ENCODE measurements at regions not wholly inside any gene's neighbourhood (a gene's known extent, or its start where the extent isn't known, plus 50 kb on each side); places are given as distances from the start of the nearest gene placed in this dataset.

DNA sequence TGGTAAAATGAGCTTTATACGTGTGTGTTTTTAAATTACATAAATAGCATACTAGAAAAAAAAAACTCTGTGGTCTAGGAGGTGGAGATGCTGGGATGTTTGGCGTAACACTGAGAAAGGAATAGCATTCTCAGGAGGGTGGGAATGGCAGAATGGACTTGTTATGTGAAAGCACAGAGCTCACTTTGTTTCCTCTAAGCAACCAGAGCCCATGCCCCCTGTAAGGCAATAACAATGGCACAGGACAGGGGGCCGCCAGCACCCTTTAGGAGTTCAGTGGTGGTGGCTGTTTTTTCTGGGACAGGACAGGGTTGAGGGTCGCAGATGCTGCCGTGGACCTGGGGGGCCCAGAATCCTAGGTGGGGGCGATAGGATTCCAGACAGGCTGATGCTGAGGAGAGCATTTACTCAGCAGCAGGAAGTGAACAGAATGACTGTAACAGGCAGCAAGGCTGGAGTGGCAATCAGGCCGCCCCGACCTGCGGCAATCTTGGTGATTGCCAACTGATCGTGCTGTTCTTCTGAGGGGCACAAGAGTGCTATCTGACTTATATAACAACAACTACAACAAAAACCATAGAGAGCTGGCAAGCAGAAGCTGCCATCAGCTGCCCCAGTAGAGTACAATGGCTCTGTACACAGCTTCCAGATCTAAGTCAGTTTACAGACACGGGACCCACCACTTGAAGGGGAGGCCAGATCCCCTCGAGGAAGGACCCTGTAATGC lies 160.4 kb downstream of the UACA start:
- TF ChIP-seq, protein P1, sequence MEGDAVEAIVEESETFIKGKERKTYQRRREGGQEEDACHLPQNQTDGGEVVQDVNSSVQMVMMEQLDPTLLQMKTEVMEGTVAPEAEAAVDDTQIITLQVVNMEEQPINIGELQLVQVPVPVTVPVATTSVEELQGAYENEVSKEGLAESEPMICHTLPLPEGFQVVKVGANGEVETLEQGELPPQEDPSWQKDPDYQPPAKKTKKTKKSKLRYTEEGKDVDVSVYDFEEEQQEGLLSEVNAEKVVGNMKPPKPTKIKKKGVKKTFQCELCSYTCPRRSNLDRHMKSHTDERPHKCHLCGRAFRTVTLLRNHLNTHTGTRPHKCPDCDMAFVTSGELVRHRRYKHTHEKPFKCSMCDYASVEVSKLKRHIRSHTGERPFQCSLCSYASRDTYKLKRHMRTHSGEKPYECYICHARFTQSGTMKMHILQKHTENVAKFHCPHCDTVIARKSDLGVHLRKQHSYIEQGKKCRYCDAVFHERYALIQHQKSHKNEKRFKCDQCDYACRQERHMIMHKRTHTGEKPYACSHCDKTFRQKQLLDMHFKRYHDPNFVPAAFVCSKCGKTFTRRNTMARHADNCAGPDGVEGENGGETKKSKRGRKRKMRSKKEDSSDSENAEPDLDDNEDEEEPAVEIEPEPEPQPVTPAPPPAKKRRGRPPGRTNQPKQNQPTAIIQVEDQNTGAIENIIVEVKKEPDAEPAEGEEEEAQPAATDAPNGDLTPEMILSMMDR (IDR thresholded peaks at IDR 0.05; ENCODE audit: borderline replicate concordance, insufficient read depth, low read depth, low read length), result no peak

DNA sequence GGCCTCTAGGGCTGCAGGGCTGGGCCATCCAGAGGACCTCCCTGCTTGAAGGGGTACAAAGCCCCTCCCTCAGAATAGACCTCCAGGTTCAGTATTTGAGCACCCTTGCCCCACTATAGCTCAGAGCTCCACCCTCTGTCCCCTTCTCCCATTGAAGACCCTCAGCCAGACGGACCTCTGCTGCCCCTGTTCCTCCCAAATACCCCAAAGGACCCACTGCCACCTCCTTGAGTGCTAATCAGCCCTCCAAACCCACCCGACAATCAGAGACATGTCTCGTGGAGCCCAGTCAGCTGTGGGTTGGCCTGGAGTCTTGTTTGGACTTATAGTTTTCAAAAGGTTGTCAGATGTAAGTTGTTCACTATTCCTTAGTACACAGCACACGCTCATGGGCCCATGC lies 161.1 kb downstream of the UACA start:
- no peak overlapping the region for H3K4me3 ChIP-seq (ENCODE audit: low read depth, low read length)
- TF ChIP-seq, protein P1 (IDR thresholded peaks at IDR 0.05; ENCODE audit: borderline replicate concordance, insufficient read depth, low read depth, low read length), result no peak

More for the DNA sequence above, 160.4 kb downstream of the UACA start:
- H3K4me3 ChIP-seq (ENCODE audit: low read depth, low read length), result no peak overlapping the region

DNA sequence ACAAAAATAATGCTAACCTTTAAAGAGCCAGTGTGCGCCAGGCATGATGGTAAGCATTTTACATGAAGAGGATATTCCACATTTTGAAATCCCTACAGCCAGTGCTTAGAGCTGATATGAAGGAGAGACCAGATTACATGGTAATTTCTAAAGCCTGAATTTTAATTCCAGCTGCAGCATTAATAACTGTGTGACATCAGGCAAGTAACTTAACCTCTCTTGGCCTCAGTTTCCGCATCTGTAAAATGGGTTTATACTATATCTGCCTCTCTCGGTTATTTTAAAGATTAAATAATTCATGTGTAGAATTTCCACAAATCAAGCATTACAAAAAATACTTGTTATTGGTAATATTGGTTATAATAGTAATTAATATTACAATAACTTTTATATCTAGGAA lies 165.4 kb downstream of the UACA start:
- TF ChIP-seq, protein P1 (IDR thresholded peaks at IDR 0.05; ENCODE audit: borderline replicate concordance, insufficient read depth, low read depth, low read length), result no peak
- H3K4me3 ChIP-seq (ENCODE audit: low read depth, low read length), result no peak overlapping the region

DNA sequence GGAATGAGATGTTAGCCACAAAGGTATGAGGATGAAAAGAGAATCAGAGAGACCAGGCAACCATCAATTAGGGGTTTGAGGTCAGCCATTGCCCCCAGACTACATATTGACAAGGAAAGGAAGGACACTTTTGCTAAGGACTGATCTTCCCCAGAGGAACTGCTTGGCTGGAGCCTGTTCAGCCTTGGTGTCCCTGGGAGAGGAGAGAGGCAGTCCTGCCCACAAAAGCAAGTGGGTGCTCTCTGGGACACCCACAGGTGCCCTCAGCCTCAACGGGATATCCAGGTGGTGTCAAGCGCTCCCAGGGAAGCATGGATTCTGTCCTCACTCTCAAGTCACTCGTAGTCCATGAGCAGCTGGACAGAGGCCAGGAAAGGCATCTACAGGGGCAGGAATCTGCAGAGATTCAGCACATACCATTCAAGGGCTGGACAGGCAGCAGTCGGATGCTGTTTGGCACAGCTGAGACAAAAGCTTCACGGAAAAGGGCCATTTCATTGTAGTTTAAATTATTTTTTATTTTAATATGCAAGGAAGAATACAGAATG lies 166.2 kb downstream of the UACA start:
- TF ChIP-seq, protein P1 (IDR thresholded peaks at IDR 0.05; ENCODE audit: borderline replicate concordance, insufficient read depth, low read depth, low read length), result no peak
- no peak overlapping the region for H3K4me3 ChIP-seq (ENCODE audit: low read depth, low read length)

DNA sequence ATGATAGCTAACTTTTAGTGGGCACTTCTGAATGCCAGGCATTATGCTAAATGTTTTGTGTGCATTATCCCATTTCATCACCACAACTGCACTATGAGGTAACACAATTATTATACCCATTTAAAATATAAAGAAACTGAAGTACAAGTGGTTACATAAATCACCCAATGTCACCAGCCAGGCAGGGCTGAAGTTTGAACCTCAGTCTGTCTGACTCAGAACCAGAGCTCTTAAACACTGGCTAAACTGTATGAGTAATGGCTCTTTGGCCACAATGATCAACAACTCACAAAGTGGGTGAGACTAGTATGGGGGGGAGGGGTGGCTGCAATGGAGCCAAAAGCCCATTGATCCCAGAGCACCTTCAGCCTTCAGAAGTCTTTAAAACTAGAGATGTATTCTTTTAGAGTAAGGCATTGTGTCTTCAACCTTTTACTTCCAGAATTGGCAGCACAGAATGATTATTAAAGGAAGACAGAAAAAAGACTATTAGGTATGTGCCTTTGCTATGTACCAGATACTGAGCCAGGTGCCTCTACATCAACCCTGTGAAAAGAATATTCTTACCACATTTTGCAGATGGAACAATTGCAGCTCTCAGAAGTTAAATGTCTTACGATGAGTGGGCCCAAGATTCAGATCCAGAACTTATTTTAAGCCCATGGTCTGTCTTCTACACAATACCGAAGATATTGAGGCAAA lies 166.9 kb downstream of the UACA start:
- TF ChIP-seq, protein P1 (IDR thresholded peaks at IDR 0.05; ENCODE audit: borderline replicate concordance, insufficient read depth, low read depth, low read length), result no peak
- no peak overlapping the region for H3K4me3 ChIP-seq (ENCODE audit: low read depth, low read length)

DNA sequence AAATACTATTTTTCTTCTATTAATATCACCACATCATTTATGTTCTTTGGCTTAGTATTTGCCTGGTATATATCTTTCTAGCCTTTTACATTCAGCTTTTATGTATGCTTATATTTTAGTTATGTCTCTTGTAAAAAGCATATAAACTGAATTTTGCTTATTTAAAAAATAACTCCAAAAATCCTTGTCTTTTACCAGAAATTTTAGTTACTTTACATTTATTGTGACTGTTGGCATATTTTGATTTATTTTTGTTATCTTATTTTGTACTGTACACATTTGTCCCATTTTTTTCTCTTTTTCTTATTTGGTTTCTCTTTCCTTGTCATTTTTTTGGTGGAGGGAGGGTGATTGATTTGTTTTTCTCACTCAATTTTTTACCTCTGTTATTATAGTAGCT lies 169.6 kb downstream of the UACA start:
- TF ChIP-seq, protein P1 (IDR thresholded peaks at IDR 0.05; ENCODE audit: borderline replicate concordance, insufficient read depth, low read depth, low read length), result no peak
- no peak overlapping the region for H3K4me3 ChIP-seq (ENCODE audit: low read depth, low read length)

All from GM12875 (cell line).